ENCODE measurements at regions not wholly inside any gene's neighbourhood (a gene's known extent, or its start where the extent isn't known, plus 50 kb on each side); places are given as distances from the start of the nearest gene placed in this dataset.

DNA sequence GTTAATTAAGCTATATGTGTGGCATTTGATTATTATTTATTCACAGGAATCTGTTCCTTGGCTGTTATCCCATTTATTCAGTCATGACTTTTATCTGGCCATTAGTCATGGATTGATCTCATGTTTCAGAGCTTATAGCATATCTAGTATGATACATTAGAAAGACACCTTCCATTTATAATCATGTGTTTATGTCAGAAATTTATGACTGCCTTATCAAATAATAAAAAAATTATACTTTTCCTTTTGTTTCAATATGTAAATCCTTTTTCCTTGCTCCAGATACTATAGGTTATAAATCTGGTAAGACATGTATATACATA is 248.0 kb upstream of the PDE3A start:
- no peak for DNase-seq (ENCODE audit: extremely low read depth, low read depth)
- H3K4me3 ChIP-seq (replicated peaks; ENCODE audit: low read depth, low read length), result no peak overlapping the region
- TF ChIP-seq, protein P1, sequence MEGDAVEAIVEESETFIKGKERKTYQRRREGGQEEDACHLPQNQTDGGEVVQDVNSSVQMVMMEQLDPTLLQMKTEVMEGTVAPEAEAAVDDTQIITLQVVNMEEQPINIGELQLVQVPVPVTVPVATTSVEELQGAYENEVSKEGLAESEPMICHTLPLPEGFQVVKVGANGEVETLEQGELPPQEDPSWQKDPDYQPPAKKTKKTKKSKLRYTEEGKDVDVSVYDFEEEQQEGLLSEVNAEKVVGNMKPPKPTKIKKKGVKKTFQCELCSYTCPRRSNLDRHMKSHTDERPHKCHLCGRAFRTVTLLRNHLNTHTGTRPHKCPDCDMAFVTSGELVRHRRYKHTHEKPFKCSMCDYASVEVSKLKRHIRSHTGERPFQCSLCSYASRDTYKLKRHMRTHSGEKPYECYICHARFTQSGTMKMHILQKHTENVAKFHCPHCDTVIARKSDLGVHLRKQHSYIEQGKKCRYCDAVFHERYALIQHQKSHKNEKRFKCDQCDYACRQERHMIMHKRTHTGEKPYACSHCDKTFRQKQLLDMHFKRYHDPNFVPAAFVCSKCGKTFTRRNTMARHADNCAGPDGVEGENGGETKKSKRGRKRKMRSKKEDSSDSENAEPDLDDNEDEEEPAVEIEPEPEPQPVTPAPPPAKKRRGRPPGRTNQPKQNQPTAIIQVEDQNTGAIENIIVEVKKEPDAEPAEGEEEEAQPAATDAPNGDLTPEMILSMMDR (IDR thresholded peaks at IDR 0.05; ENCODE audit: low read depth, low read length, missing control alignments), result no peak

GRCh38 chr12:20122274-20122673 is 246.1 kb upstream of the PDE3A start:
- no peak overlapping the region for H3K4me3 ChIP-seq (replicated peaks; ENCODE audit: low read depth, low read length)
- no peak for DNase-seq (ENCODE audit: extremely low read depth, low read depth)

DNA sequence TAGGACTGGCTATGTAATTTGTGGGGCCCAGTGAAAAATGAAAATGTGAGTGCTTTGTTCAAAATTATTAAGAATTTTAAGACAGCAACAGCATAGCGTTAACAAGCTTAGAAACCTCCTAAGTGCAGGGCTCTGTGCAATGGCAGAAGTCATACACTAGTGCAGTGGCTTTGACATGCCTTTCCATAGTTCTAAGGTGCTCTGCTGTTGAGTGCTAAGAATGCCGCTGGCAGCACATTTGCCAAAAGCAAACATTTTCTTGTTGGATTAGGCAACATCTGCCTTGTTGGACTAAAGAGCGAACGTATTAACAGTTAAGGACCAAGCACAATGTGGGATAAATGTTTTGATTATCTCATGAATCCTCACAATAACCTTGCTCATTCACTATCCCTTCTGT is 244.9 kb upstream of the PDE3A start:
- DNase-seq (ENCODE audit: extremely low read depth, low read depth), result no peak
- TF ChIP-seq, protein P1 (IDR thresholded peaks at IDR 0.05; ENCODE audit: low read depth, low read length, missing control alignments), result no peak
- no peak overlapping the region for H3K4me3 ChIP-seq (replicated peaks; ENCODE audit: low read depth, low read length)

More at GRCh38 chr12:20122274-20122673, 246.1 kb upstream of the PDE3A start:
- TF ChIP-seq, protein P1 (IDR thresholded peaks at IDR 0.05; ENCODE audit: low read depth, low read length, missing control alignments), result no peak

GRCh38 chr12:20125276-20125798 is 243.0 kb upstream of the PDE3A start:
- no peak overlapping the region for H3K4me3 ChIP-seq (replicated peaks; ENCODE audit: low read depth, low read length)
- TF ChIP-seq, protein P1 (IDR thresholded peaks at IDR 0.05; ENCODE audit: low read depth, low read length, missing control alignments), result no peak
- DNase-seq (ENCODE audit: extremely low read depth, low read depth), result no peak

- no peak for DNase-seq (ENCODE audit: extremely low read depth, low read depth)
- no peak overlapping the region for H3K4me3 ChIP-seq (replicated peaks; ENCODE audit: low read depth, low read length)
- TF ChIP-seq, protein P1 (IDR thresholded peaks at IDR 0.05; ENCODE audit: low read depth, low read length, missing control alignments), result no peak
Observed at GRCh38 chr12:20126601-20127000, 241.7 kb upstream of the PDE3A start.

- DNase-seq (ENCODE audit: extremely low read depth, low read depth), result no peak
- H3K4me3 ChIP-seq (replicated peaks; ENCODE audit: low read depth, low read length), result no peak overlapping the region
- TF ChIP-seq, protein P1 (IDR thresholded peaks at IDR 0.05; ENCODE audit: low read depth, low read length, missing control alignments), result no peak
Observed at GRCh38 chr12:20127413-20127812, 240.9 kb upstream of the PDE3A start.

GRCh38 chr12:20128928-20129327 is 239.4 kb upstream of the PDE3A start:
- TF ChIP-seq, protein P1 (IDR thresholded peaks at IDR 0.05; ENCODE audit: low read depth, low read length, missing control alignments), result no peak
- H3K4me3 ChIP-seq (replicated peaks; ENCODE audit: low read depth, low read length), result no peak overlapping the region
- DNase-seq (ENCODE audit: extremely low read depth, low read depth), result no peak

All from HFF-Myc (cell line).